ENCODE measurements at regions not wholly inside any gene's neighbourhood (a gene's known extent, or its start where the extent isn't known, plus 50 kb on each side); places are given as distances from the start of the nearest gene placed in this dataset.

DNA sequence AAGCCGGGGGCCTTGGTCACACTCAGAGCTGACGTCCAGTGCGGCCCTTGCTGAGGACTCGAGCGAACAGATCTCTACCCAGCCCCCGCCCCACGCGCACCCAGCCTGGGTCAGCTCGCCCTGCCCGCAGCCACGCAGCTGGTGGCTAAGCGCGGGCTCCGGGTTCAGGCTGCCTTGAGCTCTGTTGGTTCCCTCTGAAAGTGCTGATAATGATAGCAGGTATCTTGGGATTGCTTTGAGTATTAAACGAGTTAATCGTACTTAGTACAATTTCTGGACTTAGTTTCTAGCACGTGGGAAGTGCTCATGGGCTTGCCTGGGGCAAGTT lies 88.1 kb upstream of the TGM3 start:
- no peaks in the 10 kb centered on the region for H3K36me3 ChIP-seq (ENCODE audit: low read depth)
- ChIA-PET CTCF (interaction anchor here (1.1 kb wide), 1 partner anchor 466 kb away, joined by 17 read pairs; no protein-coding TSS in a partner anchor), POLR2A (ENCODE audit: unreplicated experiment) (no interaction called here)
- no peak for DNase-seq
- H3K4me3 ChIP-seq = no peak overlapping the region
- H3K4me2 ChIP-seq = no peak overlapping the region
- no peak overlapping the region for H3K27ac ChIP-seq
- peaks cover 32% of the 10 kb centered on the region for H3K27me3 ChIP-seq (ENCODE audit: insufficient read depth, low read depth)
- H4K20me1 ChIP-seq (ENCODE audit: insufficient read depth) = no peaks in the 10 kb centered on the region
- H3K9me2 ChIP-seq (ENCODE audit: insufficient read depth) = no peaks in the 10 kb centered on the region
- H3F3A ChIP-seq (ENCODE audit: insufficient read depth, low read depth) = no peaks in the 10 kb centered on the region
- H3K9me3 ChIP-seq (ENCODE audit: insufficient read depth, low read depth) = no peaks in the 10 kb centered on the region
- TF ChIP-seq, protein P1, sequence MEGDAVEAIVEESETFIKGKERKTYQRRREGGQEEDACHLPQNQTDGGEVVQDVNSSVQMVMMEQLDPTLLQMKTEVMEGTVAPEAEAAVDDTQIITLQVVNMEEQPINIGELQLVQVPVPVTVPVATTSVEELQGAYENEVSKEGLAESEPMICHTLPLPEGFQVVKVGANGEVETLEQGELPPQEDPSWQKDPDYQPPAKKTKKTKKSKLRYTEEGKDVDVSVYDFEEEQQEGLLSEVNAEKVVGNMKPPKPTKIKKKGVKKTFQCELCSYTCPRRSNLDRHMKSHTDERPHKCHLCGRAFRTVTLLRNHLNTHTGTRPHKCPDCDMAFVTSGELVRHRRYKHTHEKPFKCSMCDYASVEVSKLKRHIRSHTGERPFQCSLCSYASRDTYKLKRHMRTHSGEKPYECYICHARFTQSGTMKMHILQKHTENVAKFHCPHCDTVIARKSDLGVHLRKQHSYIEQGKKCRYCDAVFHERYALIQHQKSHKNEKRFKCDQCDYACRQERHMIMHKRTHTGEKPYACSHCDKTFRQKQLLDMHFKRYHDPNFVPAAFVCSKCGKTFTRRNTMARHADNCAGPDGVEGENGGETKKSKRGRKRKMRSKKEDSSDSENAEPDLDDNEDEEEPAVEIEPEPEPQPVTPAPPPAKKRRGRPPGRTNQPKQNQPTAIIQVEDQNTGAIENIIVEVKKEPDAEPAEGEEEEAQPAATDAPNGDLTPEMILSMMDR (conservative IDR thresholded peaks at IDR 0.05) = 0 out of 2 replicates have a peak, but pooled peaks have one; percentile 0
- TF ChIP-seq EZH2 (IDR thresholded peaks at IDR 0.05; ENCODE audit: low read depth) = no peak
- intact Hi-C loops (cut with micrococcal nuclease; ENCODE audit: unreplicated experiment) = loop anchor here (1.0 kb wide), 1 partner anchor 245 kb away; no protein-coding TSS in a partner anchor
- no TSS peak for BruUV-seq (replicated peaks)
- H3K79me2 ChIP-seq (ENCODE audit: low read depth) = no peaks in the 10 kb centered on the region
- H2AFZ ChIP-seq = no peak overlapping the region
- H3K4me1 ChIP-seq (replicated peaks; ENCODE audit: insufficient read depth) = no peaks in the 10 kb centered on the region

DNA sequence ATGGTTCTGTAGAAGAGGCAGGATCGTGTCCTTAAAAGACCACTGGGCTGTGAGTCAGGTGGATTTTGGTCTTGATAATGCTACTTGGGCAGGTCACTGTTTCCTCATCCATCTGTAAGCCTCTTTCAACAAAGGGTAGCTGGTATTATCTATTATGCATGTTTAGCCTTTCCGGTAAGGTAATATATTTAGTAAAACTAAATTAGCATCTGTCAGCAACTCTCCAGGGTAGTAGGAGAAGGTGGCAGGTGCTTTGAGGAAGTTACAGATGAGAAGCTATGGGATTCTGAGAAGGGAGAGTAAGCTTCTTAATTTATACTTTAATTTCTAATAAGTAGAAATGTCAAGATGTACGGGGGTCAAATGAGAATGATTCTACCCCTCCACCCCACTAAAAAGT lies 86.9 kb upstream of the TGM3 start:
- POLR2A ChIA-PET (ENCODE audit: unreplicated experiment) = interaction anchor here (0.7 kb wide), 2 partner anchors 245 to 1648 kb away, joined by 3 to 8 read pairs; no protein-coding TSS in a partner anchor
- no TSS peak for BruUV-seq (replicated peaks)

DNA sequence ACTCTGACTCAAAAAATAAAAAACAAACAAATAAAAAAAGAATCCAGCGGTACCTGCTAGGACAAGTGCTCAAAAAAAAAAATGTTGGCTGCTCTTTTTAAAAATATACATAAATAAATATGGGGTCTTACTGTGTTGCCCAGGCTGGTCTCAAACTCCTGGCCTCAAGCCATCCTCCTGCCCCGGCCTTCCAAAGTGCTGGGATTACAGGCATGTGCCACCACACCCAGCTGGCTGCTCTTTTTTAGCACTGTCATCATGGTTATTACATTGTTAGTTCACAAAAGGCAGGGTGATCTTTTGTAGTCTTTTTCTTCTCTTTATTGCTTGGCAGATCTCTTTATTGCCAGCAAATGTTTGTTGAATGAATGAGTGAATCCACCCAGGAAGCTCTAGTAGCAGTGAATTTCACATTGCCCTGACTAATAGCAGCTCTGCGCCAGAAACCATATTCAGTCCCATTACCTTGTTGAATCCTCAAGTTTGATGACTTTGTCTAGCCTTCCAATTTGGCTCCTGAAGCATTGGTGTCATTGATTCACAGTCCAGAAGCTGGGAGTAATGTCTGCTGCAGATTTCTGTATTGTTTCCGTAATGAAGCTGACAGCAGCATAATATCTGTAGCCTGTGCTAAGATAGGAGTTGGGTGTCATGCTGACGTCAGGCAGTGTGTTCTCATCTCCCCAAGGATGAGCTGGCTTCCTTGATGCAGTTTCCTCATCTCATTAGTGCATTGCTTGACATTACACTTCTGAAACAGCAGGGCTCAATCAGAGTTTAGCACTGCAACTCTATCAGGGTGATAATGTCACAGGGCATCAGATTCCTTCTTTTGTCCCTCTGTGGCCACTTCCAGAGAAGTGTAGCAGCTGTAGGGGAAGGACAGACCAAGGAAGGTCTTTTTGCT lies 84.9 kb upstream of the TGM3 start:
- CTCF ChIA-PET = no interaction called here
- Histone ChIP-seq H2AFZ (no peak overlapping the region), H3F3A (ENCODE audit: insufficient read depth, low read depth) (no peaks in the 10 kb centered on the region), H3K4me3 (no peak overlapping the region), H3K36me3 (ENCODE audit: low read depth) (no peaks in the 10 kb centered on the region), H4K20me1 (ENCODE audit: insufficient read depth) (no peaks in the 10 kb centered on the region), H3K27ac (no peak overlapping the region), H3K27me3 (ENCODE audit: insufficient read depth, low read depth) (peaks cover 42% of the 10 kb centered on the region), H3K79me2 (ENCODE audit: low read depth) (no peaks in the 10 kb centered on the region), H3K9me3 (ENCODE audit: insufficient read depth, low read depth) (no peaks in the 10 kb centered on the region), H3K4me1 (replicated peaks; ENCODE audit: insufficient read depth) (no peaks in the 10 kb centered on the region), H3K9me2 (ENCODE audit: insufficient read depth) (no peaks in the 10 kb centered on the region), H3K4me2 (no peak overlapping the region)
- DNase-seq = no peak
- POLR2A ChIA-PET (ENCODE audit: unreplicated experiment) = no interaction called here
- BruUV-seq (replicated peaks) = no TSS peak
- intact Hi-C loops (cut with micrococcal nuclease; ENCODE audit: unreplicated experiment) = no loop called here
- TF ChIP-seq, protein P1 (conservative IDR thresholded peaks at IDR 0.05) = no peak

More for the DNA sequence above, 86.9 kb upstream of the TGM3 start:
- TF ChIP-seq EZH2 (IDR thresholded peaks at IDR 0.05; ENCODE audit: low read depth) = no peak
- TF ChIP-seq, protein P1 (conservative IDR thresholded peaks at IDR 0.05) = no peak
- H3K4me3 ChIP-seq = no peak overlapping the region
- DNase-seq = no peak
- H3K79me2 ChIP-seq (ENCODE audit: low read depth) = no peaks in the 10 kb centered on the region
- H3K4me1 ChIP-seq (replicated peaks; ENCODE audit: insufficient read depth) = no peaks in the 10 kb centered on the region
- no peak overlapping the region for H3K4me2 ChIP-seq
- no peaks in the 10 kb centered on the region for H3K9me3 ChIP-seq (ENCODE audit: insufficient read depth, low read depth)
- CTCF ChIA-PET = interaction anchor here (0.7 to 1.1 kb wide), 2 partner anchors 442 to 469 kb away, joined by 3 to 4 read pairs; no protein-coding TSS in a partner anchor
- H3K36me3 ChIP-seq (ENCODE audit: low read depth) = no peaks in the 10 kb centered on the region
- H3F3A ChIP-seq (ENCODE audit: insufficient read depth, low read depth) = no peaks in the 10 kb centered on the region
- H4K20me1 ChIP-seq (ENCODE audit: insufficient read depth) = no peaks in the 10 kb centered on the region
- no peak overlapping the region for H3K27ac ChIP-seq
- H3K27me3 ChIP-seq (ENCODE audit: insufficient read depth, low read depth) = peaks cover 42% of the 10 kb centered on the region
- intact Hi-C loops (cut with micrococcal nuclease; ENCODE audit: unreplicated experiment) = loop anchor here (1.0 kb wide), 1 partner anchor 243 kb away; no protein-coding TSS in a partner anchor
- no peak overlapping the region for H2AFZ ChIP-seq
- H3K9me2 ChIP-seq (ENCODE audit: insufficient read depth) = no peaks in the 10 kb centered on the region

Measured in PC-9 (cell line).